ENCODE measurements at regions not wholly inside any gene's neighbourhood (a gene's known extent, or its start where the extent isn't known, plus 50 kb on each side); places are given as distances from the start of the nearest gene placed in this dataset.
"Not testable (repeated sequence)": the region's sequence is repeated elsewhere in the genome, so short reads cannot be mapped to it uniquely, and the experiment has no call there.

DNA sequence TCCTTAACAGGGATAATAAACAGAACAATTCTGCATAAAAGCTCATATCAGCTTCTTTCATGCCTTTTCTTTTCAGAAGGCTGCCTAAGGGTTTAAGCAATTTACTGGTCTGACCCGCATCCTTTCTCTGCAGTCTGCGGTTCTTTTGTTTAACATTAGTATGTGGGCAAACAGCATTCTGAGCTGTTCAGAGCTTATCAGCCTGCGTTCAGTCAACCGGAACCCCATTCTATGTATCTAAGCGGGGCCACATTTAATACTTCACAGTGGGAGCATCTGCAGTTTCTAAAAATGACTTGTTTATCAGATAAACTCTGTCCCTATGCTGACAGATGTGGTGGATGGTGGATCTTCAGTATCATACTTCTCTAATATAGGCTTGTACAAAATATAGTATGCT is 758.9 kb upstream of the MMS22L start:
- DNase-seq = no peak

DNA sequence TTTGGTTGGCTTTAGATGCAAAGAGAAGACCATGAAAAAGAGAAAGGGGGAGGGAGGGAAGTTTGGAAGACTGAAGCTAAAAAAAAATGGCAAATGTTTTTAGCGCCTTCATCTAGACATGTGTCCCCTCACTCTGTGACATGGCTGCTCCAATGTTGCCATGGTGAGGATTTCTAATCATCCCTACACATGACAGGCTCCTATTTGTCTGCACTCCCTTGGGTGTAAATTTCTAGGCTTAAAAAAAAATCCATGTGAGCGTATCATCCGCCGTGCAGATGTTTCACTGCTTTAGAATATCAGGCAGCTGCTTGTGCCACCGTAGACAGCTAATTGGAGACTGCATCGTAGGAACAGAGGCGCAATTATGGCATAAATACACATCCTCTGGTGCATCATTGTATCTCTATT is 761.1 kb upstream of the MMS22L start:
- DNase-seq = no peak

DNA sequence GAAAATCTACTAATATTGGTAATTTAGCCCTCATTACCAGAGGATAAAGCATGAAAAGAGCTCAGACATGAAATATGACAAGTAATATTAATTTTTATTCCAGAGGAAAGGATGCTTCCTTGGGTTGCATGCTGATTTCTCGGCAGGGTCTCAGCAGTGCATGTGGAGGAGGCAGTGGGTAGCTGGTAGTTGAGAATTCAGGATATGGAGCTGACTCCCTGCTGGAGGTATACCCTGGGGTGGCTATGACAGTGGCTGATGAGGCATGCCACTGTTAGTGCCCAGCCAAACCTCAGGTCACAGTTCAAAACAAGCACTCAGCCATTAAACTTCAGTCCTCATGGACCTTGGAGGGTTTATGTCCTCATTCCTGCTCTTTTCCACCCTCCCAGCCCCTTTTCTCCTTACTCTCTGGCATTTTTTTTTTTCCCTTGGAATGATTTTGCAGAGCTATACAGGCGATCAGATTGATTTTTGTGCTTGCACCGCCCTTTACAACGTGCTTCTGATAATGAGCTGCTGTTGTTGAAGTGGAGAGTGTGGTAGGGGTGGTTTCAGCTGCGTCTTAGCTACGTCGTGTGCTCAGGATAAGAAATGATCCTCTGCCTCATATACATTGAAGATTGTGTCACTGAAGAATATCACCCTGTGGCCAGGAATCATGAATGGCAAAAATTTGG is 761.9 kb upstream of the MMS22L start:
- no peak for DNase-seq

DNA sequence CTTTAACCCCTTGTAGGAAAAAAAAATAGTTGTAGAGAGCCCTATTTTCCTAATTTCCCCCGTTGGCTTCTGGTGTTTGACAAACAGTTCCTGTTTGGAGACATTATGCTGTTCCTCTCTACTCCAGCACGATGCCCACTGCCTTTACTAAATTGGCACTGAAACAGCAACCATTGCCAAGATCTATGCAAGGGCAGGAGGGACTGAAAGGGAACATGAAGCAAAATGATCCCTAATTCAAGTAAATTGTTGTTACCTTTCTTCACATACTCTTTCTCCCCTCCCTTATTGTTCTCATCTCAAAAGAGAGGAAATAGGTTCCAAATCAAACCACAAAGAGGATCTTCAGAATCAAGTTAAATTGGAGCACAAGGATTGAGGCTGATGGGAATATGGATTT is 764.1 kb upstream of the MMS22L start:
- DNase-seq = no peak

DNA sequence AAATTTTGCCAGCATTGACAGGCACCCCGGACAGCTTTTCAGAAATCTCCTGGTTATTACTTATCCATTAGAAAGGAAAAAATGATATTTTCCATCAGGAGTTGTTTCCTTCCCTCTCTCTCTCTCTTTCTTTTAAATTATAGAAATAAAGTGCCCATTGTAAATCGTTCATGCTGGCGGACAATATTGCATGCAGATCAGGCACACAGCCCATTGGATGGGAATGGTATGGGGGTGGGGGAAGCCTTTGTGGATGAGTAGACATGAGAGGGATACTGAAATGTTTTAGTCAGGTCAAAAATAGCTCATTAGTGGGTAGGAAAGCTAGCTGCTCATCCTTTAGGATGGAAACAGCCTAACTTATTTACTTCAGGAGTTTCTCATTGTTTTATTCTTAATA is 764.9 kb upstream of the MMS22L start:
- DNase-seq = no peak

DNA sequence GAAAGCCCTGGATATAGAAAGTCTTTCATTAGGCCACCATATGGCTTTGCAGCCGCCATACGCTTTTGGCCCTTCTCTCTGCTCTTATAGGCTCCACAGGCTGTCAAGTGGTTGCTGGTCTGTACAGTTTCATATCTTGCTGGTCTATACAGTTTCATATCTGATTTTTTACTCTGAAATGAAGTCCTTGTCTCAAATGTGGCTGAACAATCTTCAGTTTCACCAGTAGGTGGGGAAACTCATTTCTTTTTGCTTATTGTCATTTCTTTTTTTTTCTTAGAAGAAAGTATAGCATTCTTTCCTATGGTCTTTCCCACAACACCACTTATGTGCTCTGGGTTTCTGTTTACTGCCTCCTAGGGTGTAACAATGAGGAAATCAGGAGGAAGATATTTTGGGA is 771.4 kb upstream of the MMS22L start:
- no peak for DNase-seq

DNA sequence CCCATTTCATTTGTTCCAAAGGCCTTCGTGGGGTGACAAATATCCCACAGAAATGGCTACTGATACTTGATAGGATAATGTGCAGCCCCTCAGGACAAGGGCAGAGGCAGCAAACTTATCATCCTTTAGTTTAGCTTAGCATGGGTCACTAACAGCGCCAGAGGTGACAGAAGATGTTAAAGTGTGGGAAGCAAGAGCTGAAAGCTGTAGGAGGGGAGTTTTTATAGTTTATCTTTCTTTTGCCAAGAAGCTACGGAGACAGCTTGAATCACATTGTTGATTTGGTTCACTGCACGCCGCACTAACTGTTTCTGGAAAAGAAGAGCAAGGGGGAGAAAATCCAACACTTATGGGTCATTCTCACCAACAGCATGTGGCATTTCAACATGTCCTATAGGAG is 773.9 kb upstream of the MMS22L start:
- DNase-seq = no peak

DNA sequence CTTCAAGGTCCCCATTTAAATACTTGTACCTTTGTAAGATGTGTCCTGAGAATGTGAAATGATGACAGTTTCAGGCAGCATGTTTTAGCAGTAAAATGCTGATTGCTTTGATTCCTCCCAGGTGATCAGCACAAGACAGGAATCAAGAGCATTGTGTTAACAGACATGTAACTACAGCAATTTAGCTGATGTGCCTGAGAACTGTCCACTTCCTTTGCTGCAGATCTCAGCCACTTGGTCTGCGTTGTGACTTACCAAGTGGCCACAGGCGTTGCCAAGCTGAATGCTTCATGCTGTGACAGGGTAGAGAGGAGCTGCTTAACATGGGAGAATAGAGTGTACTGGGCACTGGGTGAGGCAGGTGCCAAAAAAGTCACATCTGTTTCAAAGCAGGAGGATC is 767.0 kb upstream of the POU3F2 start:
- DNase-seq = no peak

DNA sequence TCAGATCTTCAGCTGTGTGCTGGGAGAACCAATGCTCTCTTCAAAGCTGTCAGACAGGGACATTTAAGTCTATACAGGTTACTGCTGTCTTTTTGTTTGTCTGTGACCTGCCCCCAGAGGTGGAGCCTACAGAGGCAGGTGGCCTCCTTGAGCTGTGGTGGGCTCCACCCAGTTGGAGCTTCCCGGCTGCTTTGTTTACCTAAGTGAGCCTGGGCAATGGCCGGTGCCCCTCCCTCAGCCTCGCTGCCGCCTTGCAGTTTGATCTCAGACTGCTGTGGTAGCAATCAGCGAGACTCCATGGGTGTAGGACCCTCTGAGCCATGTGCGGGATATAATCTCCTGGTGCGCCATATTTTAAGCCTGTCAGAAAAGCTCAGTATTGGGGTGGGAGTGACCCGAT is 745.8 kb upstream of the POU3F2 start:
- not testable (repeated sequence) for DNase-seq

DNA sequence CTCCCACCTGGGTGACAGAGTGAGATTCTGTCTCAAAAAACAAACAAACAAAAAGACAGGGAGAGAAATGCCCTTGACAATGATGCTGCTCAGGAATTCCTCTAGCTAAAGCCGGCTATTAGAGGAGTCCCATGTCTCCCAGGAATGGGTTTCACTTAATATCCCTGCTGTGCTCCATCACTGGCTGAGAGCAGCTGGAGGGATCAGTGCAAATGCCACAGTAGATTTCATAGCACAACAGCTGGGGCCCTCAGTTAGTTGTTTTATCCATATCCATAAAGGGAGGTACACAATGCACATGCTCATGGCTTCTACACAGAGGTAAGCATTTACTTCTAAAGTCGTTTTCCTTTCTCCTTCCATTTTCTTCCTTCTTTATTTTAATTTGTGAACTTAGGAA is 742.0 kb upstream of the POU3F2 start:
- DNase-seq = no peak

DNA sequence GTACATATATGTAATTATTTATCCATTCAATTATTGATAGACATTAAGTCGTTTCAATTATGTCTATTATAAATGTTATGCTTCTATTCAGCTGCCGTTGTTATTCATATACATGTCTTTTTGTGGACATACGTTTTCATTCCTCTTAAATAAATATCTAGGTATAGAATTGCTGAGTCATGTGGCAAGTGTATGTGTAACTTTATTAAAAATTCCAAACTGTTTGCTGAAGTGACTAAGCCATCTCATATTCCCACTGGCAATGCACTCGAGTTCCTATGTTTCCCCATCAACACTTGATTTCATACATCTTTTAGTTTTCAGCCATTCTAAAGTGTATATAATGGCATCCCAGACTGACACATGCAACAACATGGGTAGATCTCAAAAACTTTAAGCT is 739.7 kb upstream of the POU3F2 start:
- no peak for DNase-seq

DNA sequence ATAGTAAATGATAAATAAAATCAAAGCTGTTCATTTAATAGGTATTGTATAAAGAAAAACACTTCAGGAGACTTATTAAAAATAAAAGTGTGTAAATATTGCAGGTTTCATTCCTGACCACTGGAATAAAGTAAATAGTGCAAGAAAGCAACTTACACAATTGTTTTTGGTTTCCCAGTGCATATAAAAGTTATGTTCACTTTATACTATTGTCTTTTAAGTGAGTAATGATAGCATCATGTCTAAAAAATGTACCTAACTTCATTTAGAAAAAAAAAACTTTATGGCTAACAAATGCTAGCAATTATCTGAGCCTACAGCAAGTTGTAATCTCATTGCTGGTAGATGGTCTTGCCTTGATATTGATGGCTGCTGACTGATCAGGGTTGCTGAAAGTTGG is 726.6 kb upstream of the POU3F2 start:
- DNase-seq = no peak

DNA sequence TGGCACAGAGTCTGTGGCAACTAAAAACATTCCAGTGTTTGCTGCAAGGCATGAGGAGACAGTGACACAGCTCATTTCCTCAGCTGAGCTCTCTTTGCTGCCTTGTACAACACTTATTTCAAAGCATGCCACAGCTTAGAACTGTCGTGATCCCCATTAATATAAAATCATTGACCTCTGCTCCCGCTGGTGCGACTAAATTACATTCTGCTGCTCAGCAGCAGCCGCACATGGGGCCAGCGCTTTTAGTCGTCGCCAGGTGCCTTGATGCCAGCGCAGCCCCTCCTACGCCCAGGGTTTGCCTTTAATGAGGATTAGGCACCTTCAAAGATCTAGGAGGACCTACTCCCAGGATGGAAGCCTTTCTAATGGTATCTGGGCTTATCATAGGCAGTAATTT is 717.9 kb upstream of the POU3F2 start:
- no peak for DNase-seq

DNA sequence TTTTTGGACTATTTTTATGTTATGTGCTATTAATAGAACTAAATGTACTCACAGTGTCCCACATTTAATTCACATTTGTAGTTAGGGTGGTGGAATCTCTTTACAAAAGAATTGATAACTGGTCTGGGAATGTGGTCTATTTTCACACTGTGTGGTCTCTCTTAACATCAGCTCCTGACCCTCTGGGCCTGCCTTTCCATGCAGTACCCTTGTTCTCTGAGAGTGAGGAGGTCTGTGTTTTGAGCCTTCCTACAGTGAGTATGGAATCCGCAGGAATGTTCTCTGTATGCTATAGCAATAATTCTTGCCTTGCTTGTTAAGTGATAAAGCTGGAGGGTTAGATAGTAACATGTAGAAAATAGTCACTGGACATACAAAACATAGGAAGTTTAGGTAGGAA is 717.3 kb upstream of the POU3F2 start:
- no peak for DNase-seq

DNA sequence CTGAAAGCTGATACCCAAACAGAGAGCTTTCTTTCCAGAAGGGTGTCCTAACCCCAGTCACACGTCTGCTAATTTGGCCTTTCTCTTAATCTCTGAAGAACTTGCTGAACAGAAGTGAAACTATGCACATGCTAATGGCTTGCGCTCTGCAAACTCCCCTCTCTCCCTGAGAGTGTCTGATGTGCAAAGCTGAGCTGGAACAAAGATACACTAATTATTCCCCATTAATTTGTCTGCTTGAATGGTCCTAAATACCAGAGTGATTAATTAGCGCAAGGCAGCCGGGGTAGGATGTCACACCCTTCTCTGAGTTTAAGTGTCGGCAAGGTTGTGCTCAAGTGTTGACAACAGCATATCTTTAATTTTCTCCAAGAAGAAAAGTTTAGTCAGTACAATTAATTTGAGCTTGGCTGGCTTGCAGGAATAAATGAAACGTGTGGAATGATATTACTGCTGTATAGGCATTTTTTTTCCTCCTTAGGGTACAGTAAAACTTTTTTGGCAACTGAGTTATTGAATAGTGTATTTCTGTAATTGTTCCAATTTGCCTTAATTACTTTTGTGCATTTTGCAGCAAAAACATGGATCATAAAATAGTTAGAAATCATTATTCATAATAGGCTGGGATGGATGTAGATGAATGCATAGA is 715.9 kb upstream of the POU3F2 start:
- no peak for DNase-seq

DNA sequence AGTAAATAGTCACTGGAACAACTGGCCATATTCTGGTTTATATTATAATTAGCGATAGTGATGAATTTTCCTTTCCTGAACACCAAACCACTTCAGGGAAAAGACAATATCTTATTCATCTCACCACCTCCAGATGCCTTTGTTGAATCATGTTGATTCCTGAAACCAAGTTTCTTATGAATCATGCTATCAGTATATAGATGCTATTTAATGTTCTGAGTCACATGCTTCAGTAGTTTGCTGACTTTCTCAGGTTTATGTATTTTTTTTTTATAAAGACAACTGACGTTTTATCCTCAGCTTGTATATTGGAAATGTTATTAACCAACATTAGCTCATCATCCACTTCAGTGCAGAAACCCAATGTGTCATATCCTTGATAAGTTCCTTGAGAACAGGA is 710.2 kb upstream of the POU3F2 start:
- no peak for DNase-seq

DNA sequence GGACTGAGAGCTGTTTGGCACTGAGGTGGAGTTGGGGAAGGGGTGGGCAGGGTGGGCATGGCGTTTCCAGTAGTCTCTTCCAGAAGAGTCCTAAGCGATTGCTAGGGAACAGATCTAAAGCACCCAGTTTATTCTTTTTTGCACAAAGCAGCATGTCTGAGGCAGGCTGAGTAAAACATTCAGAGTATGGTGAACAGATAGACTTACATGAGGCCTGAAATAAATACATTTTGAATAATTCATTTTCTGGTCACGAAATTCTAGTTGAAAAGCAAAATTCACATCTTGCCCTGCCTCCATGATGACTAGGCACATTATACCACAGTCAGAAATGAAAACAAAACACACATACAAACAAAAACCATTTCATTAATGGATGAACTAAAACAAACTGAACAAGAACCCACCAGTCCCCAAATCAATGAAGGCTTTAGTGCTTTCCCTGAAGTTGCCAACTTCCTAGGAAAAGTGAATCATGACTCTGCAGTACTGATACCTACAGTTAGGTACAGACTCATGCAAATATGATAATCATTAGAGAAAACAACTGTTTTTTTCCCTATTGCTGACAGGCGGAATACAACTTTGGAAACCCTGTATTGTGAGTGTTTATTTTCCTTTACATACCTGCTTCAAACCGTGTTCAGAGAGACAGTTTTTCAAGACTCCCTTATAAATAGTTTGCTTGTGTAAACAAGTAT is 702.9 kb upstream of the POU3F2 start:
- no peak for DNase-seq

DNA sequence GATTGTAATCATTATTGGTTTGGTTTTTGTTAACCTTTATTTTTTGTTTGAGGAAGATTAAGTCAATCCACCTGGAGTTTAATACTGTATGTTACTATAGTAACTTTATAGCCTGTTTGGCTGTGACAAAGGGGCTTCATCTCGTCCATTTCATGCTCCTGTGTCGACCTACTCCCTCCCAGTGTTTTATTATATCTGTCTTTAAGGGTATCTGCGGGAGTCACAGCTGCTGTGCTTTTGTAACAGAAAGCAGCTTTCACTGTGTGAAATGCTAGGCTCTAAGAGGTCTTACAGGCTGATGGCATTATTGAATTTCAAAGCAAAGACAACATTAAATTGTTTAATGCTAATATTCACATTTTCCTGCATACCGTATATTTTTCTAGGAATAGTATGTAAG is 698.0 kb upstream of the POU3F2 start:
- no peak for DNase-seq

DNA sequence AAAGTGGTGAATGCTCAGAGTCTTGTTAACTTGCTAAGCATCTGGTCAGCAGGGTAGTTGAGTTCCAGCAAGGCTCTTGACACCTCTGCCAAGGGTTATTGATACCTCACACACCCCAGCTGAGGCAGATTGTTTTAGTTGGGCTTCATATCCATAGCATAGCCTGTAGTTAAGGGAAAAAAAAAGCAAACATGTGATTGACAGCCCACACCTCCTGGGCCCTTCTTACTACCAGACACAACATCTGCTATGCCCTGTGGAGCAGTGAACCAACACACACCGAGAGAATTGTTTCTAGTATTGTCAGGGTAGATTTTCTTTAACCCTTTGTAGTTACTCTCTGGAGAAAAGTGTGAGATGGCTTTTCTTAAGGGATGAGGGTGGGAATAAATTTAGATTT is 697.0 kb upstream of the POU3F2 start:
- DNase-seq = no peak

DNA sequence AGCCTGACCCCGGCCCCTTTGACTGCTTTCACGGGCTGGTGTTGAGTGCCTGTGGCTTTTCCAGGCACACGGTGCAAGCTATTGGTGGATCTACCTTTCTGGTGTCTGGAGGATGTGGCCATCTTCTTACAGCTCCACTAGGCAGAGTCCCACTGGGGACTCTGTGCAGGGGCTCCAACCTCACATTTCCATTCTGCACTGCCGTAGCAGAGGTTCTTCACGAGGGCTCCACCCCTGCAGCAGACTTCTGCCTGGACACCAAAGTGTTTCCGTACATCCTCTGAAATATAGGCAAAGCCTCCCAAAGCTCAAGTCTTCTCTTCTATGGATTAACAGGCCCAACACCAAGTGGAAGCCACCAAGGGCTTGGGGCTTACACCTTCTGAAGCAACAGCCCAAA is 691.5 kb upstream of the POU3F2 start:
- no peak for DNase-seq

DNA sequence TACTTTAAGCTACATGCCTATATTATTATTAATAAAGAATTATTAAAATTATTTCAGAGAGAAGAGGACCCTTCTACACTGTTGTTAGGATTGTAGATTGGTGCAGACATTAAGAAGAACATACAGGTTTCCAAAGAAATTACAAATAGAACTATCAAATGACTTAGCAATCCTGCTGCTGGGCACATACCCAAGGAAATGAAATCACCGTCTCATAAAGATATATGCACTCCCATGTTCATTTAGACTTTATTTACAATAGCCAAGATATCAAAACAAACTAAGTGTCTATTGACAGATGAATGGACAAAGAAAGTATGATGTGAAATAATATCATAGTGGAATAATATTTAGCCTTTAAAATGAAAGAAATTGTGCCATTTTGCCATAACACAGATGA is 687.7 kb upstream of the POU3F2 start:
- no peak for DNase-seq

DNA sequence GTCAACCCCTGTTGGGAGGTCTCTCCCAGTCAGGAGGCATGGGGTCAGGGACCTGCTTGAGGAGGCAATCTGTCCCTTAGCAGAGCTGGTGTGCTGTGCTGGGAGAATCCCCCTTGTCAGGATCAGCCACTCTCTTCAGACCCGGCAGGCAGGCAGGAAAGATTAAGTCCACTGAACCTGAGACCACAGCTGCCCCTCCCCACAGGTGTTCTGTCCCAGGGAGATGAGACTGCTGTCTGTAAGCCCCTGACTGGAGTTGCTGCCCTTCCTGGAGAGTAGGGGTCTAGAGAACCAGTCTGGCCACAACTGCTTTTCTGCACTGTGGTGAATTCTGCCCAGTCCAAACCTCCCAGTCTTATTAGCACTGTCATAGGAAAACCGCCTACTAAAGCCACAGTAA is 677.8 kb upstream of the POU3F2 start:
- no peak for DNase-seq

DNA sequence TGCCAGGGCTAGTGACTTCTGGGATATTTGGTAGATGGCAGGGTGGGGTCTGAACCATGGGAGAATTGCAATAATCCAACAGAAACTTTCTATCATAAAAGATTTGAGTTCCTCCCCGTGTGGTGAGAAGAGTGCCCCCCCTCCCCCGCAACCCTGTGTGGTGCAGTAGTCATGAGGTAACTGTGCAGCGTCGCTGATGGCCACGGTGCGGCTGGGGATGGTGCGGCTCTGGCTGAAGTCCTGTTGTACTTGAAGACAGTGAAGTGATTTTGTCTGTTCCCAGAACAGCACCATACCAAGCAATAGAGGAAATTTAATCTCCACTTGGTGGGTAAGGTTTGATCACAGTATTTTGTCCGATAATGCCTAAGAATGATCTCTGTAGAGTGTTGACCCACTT is 654.8 kb upstream of the POU3F2 start:
- DNase-seq = no peak

DNA sequence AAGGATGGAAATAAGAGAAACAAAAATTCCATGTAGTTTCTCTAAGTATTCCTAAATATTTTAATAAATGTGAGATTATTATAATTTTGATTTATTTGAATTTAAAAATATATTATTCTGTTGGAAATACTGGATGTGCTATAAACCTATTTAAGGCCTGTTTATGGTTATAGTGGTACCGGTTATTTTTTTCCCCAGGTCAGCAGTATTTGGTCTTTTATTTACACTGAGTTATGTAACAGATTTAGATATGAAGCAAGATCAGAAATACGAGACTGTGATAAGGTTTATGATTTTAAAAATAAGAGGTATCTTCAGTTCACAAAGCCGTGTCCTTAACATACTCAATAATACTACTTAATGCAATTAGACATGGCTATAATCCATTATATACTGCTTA is 634.3 kb upstream of the POU3F2 start:
- no peak for DNase-seq
